ENCODE measurements at regions not wholly inside any gene's neighbourhood (a gene's known extent, or its start where the extent isn't known, plus 50 kb on each side); places are given as distances from the start of the nearest gene placed in this dataset.
"Not testable (repeated sequence)": the region's sequence is repeated elsewhere in the genome, so short reads cannot be mapped to it uniquely, and the experiment has no call there.

- no peaks in the 10 kb centered on the region for H3K27me3 Mint-ChIP-seq (ENCODE audit: insufficient read depth, unreplicated experiment)
- no peaks in the 10 kb centered on the region for H3K4me1 Mint-ChIP-seq (ENCODE audit: low read depth, unreplicated experiment)
- intact Hi-C loops (cut with micrococcal nuclease; ENCODE audit: unreplicated experiment), result no loop called here
- no peak overlapping the region for H3K4me3 Mint-ChIP-seq (ENCODE audit: unreplicated experiment)
- Histone ChIP-seq H3K36me3 (ENCODE audit: control insufficient read depth, insufficient read depth, low read length) (no peaks in the 10 kb centered on the region), H3K9me3 (peaks cover 10% of the 10 kb centered on the region), H3K27me3 (replicated peaks; ENCODE audit: control insufficient read depth, insufficient read depth, low read length) (no peaks in the 10 kb centered on the region), H3K4me3 (ENCODE audit: low read depth, low read length) (no peak overlapping the region), H3K4me1 (no peaks in the 10 kb centered on the region)
- no peak for DNase-seq
- H3K36me3 Mint-ChIP-seq (ENCODE audit: insufficient read depth, unreplicated experiment), result no peaks in the 10 kb centered on the region
- POLR2A ChIA-PET, result no interaction called here
- H3K27ac Mint-ChIP-seq (ENCODE audit: unreplicated experiment), result no peak overlapping the region
- peaks cover 33% of the 10 kb centered on the region for H3K9me3 Mint-ChIP-seq (ENCODE audit: unreplicated experiment)
- no peak for TF ChIP-seq CTCF (IDR thresholded peaks at IDR 0.05; ENCODE audit: insufficient read depth in 1 of 2, low read depth in 1 of 2, low read length in 1 of 2, severe bottlenecking in 1 of 2, unreplicated experiment in 1 of 2)
- no TSS peak for BruUV-seq (replicated peaks)
- CTCF ChIA-PET, result no interaction called here
Measured at GRCh38 chr7:136266457-136266856, 289.3 kb upstream of the MTPN start.

GRCh38 chr7:136264304-136264703 is 287.1 kb upstream of the MTPN start:
- H3K4me1 Mint-ChIP-seq (ENCODE audit: low read depth, unreplicated experiment); H3K27me3 Mint-ChIP-seq (ENCODE audit: insufficient read depth, unreplicated experiment); BruUV-seq (replicated peaks); H3K36me3 Mint-ChIP-seq (ENCODE audit: insufficient read depth, unreplicated experiment); H3K27ac Mint-ChIP-seq (ENCODE audit: unreplicated experiment); H3K4me1 ChIP-seq; H3K4me3 Mint-ChIP-seq (ENCODE audit: unreplicated experiment); H3K27me3 ChIP-seq (replicated peaks; ENCODE audit: control insufficient read depth, insufficient read depth, low read length); H3K4me3 ChIP-seq (ENCODE audit: low read depth, low read length); intact Hi-C loops (cut with micrococcal nuclease; ENCODE audit: unreplicated experiment); DNase-seq; H3K36me3 ChIP-seq (ENCODE audit: control insufficient read depth, insufficient read depth, low read length); CTCF ChIA-PET; POLR2A ChIA-PET: not testable (repeated sequence)
- H3K9me3 Mint-ChIP-seq (ENCODE audit: unreplicated experiment), result peaks cover 43% of the 10 kb centered on the region
- peaks cover 10% of the 10 kb centered on the region for H3K9me3 ChIP-seq

- H3K4me1 ChIP-seq; CTCF ChIA-PET; H3K27me3 ChIP-seq (replicated peaks; ENCODE audit: control insufficient read depth, insufficient read depth, low read length); POLR2A ChIA-PET; BruUV-seq (replicated peaks); intact Hi-C loops (cut with micrococcal nuclease; ENCODE audit: unreplicated experiment); H3K36me3 ChIP-seq (ENCODE audit: control insufficient read depth, insufficient read depth, low read length); H3K27me3 Mint-ChIP-seq (ENCODE audit: insufficient read depth, unreplicated experiment); DNase-seq; H3K27ac Mint-ChIP-seq (ENCODE audit: unreplicated experiment); H3K4me3 ChIP-seq (ENCODE audit: low read depth, low read length); H3K4me3 Mint-ChIP-seq (ENCODE audit: unreplicated experiment); H3K4me1 Mint-ChIP-seq (ENCODE audit: low read depth, unreplicated experiment); H3K36me3 Mint-ChIP-seq (ENCODE audit: insufficient read depth, unreplicated experiment): not testable (repeated sequence)
- H3K9me3 ChIP-seq, result peaks cover 10% of the 10 kb centered on the region
- H3K9me3 Mint-ChIP-seq (ENCODE audit: unreplicated experiment), result peaks cover 33% of the 10 kb centered on the region
Measured at GRCh38 chr7:136263112-136263860, 286.1 kb upstream of the MTPN start.

GRCh38 chr7:136260591-136260990 is 283.4 kb upstream of the MTPN start:
- H3K4me1 ChIP-seq; H3K36me3 Mint-ChIP-seq (ENCODE audit: insufficient read depth, unreplicated experiment); H3K4me1 Mint-ChIP-seq (ENCODE audit: low read depth, unreplicated experiment); H3K36me3 ChIP-seq (ENCODE audit: control insufficient read depth, insufficient read depth, low read length); H3K27me3 Mint-ChIP-seq (ENCODE audit: insufficient read depth, unreplicated experiment); H3K4me3 Mint-ChIP-seq (ENCODE audit: unreplicated experiment); DNase-seq; CTCF ChIA-PET; H3K27ac Mint-ChIP-seq (ENCODE audit: unreplicated experiment); H3K27me3 ChIP-seq (replicated peaks; ENCODE audit: control insufficient read depth, insufficient read depth, low read length); intact Hi-C loops (cut with micrococcal nuclease; ENCODE audit: unreplicated experiment); H3K4me3 ChIP-seq (ENCODE audit: low read depth, low read length); BruUV-seq (replicated peaks); POLR2A ChIA-PET: not testable (repeated sequence)
- peaks cover 10% of the 10 kb centered on the region for H3K9me3 ChIP-seq
- peaks cover 33% of the 10 kb centered on the region for H3K9me3 Mint-ChIP-seq (ENCODE audit: unreplicated experiment)
